Fibroblast of mammary gland (primary cell): ENCODE measurements at regions not wholly inside any gene's neighbourhood (a gene's known extent, or its start where the extent isn't known, plus 50 kb on each side); places are given as distances from the start of the nearest gene placed in this dataset.

Source experiments
- DNase-seq: peaks from one replicate; pipeline ENCODE4 v3.0.0-alpha.2; 2010; ENCODE audit warnings: low read depth
- H3K4me3 ChIP-seq: 2 replicates; pipeline ENCODE4 v1.5.1; 2011; ENCODE audit warnings: low read depth, mild to moderate bottlenecking, low read length, moderate library complexity; ENCODE audit not compliant: control insufficient read depth
- TF ChIP-seq, protein P1 (sequence below): conservative IDR thresholded peaks from 2 replicates; pipeline ENCODE4 v1.5.1; 2011; ENCODE audit warnings: low read depth, low read length, inconsistent platforms; ENCODE audit not compliant: control insufficient read depth, insufficient read depth

DNA sequence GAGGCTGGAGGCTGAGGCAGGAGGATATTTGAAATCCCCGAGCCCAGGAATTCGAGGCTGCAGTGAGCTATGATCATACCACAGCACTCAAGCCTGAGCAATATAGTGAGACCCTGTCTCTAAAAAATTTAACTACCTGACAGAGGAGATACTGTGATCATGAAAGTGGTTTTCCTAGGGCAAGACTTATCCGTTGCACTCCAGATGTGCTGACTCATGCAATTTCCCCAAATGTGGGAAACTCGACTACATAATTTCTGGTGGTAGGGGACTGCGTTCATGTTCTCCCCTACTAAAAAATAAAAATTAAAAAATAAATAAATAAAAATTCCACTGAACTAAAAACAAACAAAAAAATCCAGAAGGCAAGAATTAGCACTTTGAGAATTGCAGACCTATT, 271.7 kb downstream of the SHQ1 start:
- DNase-seq, result no peak
- TF ChIP-seq, protein P1, sequence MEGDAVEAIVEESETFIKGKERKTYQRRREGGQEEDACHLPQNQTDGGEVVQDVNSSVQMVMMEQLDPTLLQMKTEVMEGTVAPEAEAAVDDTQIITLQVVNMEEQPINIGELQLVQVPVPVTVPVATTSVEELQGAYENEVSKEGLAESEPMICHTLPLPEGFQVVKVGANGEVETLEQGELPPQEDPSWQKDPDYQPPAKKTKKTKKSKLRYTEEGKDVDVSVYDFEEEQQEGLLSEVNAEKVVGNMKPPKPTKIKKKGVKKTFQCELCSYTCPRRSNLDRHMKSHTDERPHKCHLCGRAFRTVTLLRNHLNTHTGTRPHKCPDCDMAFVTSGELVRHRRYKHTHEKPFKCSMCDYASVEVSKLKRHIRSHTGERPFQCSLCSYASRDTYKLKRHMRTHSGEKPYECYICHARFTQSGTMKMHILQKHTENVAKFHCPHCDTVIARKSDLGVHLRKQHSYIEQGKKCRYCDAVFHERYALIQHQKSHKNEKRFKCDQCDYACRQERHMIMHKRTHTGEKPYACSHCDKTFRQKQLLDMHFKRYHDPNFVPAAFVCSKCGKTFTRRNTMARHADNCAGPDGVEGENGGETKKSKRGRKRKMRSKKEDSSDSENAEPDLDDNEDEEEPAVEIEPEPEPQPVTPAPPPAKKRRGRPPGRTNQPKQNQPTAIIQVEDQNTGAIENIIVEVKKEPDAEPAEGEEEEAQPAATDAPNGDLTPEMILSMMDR, result no peak
- H3K4me3 ChIP-seq, result no peak overlapping the region

GRCh38 chr3:72574144-72574543, 274.1 kb downstream of the SHQ1 start:
- TF ChIP-seq, protein P1, result no peak
- H3K4me3 ChIP-seq, result no peak overlapping the region
- no peak for DNase-seq

DNA sequence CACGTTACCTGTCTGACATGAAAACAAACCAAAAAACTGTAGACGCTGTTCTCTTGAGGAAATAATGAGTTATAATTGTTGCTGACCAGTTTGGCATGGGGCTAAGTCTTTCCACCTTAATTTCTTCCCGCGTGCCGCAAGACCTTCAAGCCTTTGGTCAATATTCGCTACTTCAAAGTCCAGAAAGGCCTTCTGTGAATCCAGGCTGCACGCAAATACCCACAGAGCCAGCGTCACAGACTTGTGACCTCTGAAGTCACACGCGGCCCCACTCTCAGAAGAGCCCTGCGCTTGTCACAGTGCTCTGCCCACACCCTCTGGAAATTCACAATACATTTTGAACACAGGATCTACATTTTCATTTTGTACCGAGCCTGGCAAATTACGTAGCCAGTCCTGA, 275.2 kb downstream of the SHQ1 start:
- H3K4me3 ChIP-seq, result no peak overlapping the region
- TF ChIP-seq, protein P1, result no peak
- no peak for DNase-seq

GRCh38 chr3:72572489-72573007, 275.7 kb downstream of the SHQ1 start:
- TF ChIP-seq, protein P1, result no peak
- H3K4me3 ChIP-seq, result no peak overlapping the region

GRCh38 chr3:72571638-72572114, 276.6 kb downstream of the SHQ1 start:
- no peak overlapping the region for H3K4me3 ChIP-seq
- TF ChIP-seq, protein P1, result no peak
- no peak for DNase-seq

More at GRCh38 chr3:72572489-72573007, 275.7 kb downstream of the SHQ1 start:
- DNase-seq, result no peak

- no peak for DNase-seq
- no peak overlapping the region for H3K4me3 ChIP-seq
- TF ChIP-seq, protein P1, result no peak
These were observed 277.2 kb downstream of the SHQ1 start for GRCh38 chr3:72571052-72571451.
